Fibroblast of lung (primary cell): ENCODE measurements at regions not wholly inside any gene's neighbourhood (a gene's known extent, or its start where the extent isn't known, plus 50 kb on each side); places are given as distances from the start of the nearest gene placed in this dataset.

ENCODE experiments used
- CTCF ChIP-seq, 2 donors: IDR thresholded peaks in 1 of 2; conservative IDR thresholded peaks in 1 of 2; 1 replicate in 1 of 2; 2 replicates in 1 of 2; pipeline ENCODE4 v1.5.1; 2011 to 2012; ENCODE audit warnings: low read length in 2 of 2, control low read depth in 1 of 2, inconsistent platforms in 1 of 2, low read depth in 1 of 2, mild to moderate bottlenecking in 1 of 2
- EZH2 ChIP-seq: IDR thresholded peaks from 2 replicates; pipeline ENCODE4 v1.5.1; 2012; ENCODE audit warnings: low read length, control low read depth, mild to moderate bottlenecking; ENCODE audit errors: missing control alignments

- TF ChIP-seq CTCF (conservative IDR thresholded peaks at IDR 0.05 in 1 of 2, IDR thresholded peaks at IDR 0.05 in 1 of 2; ENCODE audit: low read depth in 1 of 2, low read length in 2 of 2) (no peak), EZH2 (no peak)
Measured at GRCh38 chr21:28752131-28752530, 240.5 kb downstream of the LTN1 start.
